DND-41 (cell line): ENCODE measurements at regions not wholly inside any gene's neighbourhood (a gene's known extent, or its start where the extent isn't known, plus 50 kb on each side); places are given as distances from the start of the nearest gene placed in this dataset.

Source experiments
- ATAC-seq: fragments of 200-7000 bp; cut with Tn5 transposase; 3 replicates; pipeline ENCODE4 v1.9.1; 2021; ENCODE audit warnings: low read depth; ENCODE audit not compliant: insufficient read depth
- DNase-seq: peaks from one replicate; pipeline ENCODE4 v3.0.0-alpha.2; 2020
- H2AFZ ChIP-seq: 2 replicates; pipeline ENCODE4 v1.6.0; 2012; ENCODE audit warnings: low read depth, low read length
- H3K27ac ChIP-seq: 2 replicates; pipeline ENCODE4 v1.5.1; 2012; ENCODE audit warnings: low read length, inconsistent platforms
- H3K27me3 ChIP-seq: fragments of 200-600 bp; sonication (generic); 2 replicates; pipeline ENCODE4 v1.6.0; 2012; ENCODE audit warnings: low read length, mild to moderate bottlenecking, inconsistent platforms; ENCODE audit not compliant: insufficient read depth, poor library complexity
- H3K36me3 ChIP-seq: 2 replicates; pipeline ENCODE4 v1.5.1; 2012; ENCODE audit warnings: low read length, inconsistent platforms; ENCODE audit not compliant: insufficient read depth
- H3K4me1 ChIP-seq: 2 replicates; pipeline ENCODE4 v1.5.1; 2012; ENCODE audit warnings: mild to moderate bottlenecking, low read length; ENCODE audit not compliant: insufficient read depth
- H3K4me2 ChIP-seq: 2 replicates; pipeline ENCODE4 v1.6.0; 2012; ENCODE audit warnings: mild to moderate bottlenecking, moderate library complexity, low read length, inconsistent platforms; ENCODE audit not compliant: insufficient read depth
- H3K4me3 ChIP-seq, 2 experiments: fragments of 200-600 bp in 1 of 2; shearing (Covaris generic) in 1 of 2; 2 replicates each; pipeline ENCODE4 v1.5.1; 2012 to 2016; ENCODE audit warnings: inconsistent platforms in 2 of 2, low read length in 2 of 2, mild to moderate bottlenecking in 2 of 2, low read depth in 1 of 2, moderate library complexity in 1 of 2
- H3K79me2 ChIP-seq: 2 replicates; pipeline ENCODE4 v1.6.0; 2012; ENCODE audit warnings: low read length, inconsistent platforms; ENCODE audit not compliant: insufficient read depth
- H3K9ac ChIP-seq: 2 replicates; pipeline ENCODE4 v1.6.0; 2012; ENCODE audit warnings: low read depth, mild to moderate bottlenecking, inconsistent platforms, low read length, moderate library complexity
- H3K9me3 ChIP-seq: 2 replicates; pipeline ENCODE4 v1.5.1; 2012; ENCODE audit warnings: low read length, moderate library complexity, mild to moderate bottlenecking, inconsistent platforms; ENCODE audit not compliant: insufficient read depth, severe bottlenecking
- H4K20me1 ChIP-seq: 2 replicates; pipeline ENCODE4 v1.6.0; 2012; ENCODE audit warnings: low read length; ENCODE audit not compliant: insufficient read depth
- EZH2 ChIP-seq: IDR thresholded peaks from 3 replicates; pipeline ENCODE4 v1.6.1; 2012; ENCODE audit warnings: borderline replicate concordance, low read depth, mild to moderate bottlenecking, moderate library complexity, low read length, inconsistent platforms; ENCODE audit not compliant: severe bottlenecking
- TF ChIP-seq, protein P1 (sequence below): IDR thresholded peaks from 2 replicates; pipeline ENCODE4 v1.5.1; 2012; ENCODE audit warnings: borderline replicate concordance, low read length, moderate library complexity, mild to moderate bottlenecking; ENCODE audit not compliant: poor library complexity, severe bottlenecking; ENCODE audit errors: extremely low read depth

DNA sequence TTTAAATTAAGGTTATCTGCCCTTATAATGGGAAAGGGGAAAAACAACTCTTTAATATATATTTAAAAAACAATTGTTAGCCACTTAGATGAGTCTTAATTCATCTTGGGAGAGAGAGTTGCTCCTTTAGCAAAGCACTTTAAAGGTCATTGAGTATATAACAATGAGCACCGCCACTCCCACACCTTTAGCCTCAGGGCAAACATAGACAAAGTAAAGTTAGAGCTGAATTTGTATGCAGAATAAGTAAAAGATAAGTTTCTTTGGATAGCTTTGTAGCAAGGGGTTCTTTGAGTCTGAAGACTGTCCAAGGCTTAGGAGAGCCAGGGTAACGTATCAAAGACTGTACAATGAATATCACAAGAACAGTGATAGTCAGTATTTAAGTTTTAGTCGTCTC is 728.8 kb upstream of the LMO3 start:
- H3K4me2 ChIP-seq = no peak overlapping the region
- no peaks in the 10 kb centered on the region for H3K36me3 ChIP-seq
- no peaks in the 10 kb centered on the region for H4K20me1 ChIP-seq
- no peak overlapping the region for H3K27ac ChIP-seq
- H2AFZ ChIP-seq = no peak overlapping the region
- H3K4me1 ChIP-seq = no peaks in the 10 kb centered on the region
- H3K9me3 ChIP-seq = no peaks in the 10 kb centered on the region
- DNase-seq = no peak
- no peak for ATAC-seq
- no peaks in the 10 kb centered on the region for H3K27me3 ChIP-seq
- H3K79me2 ChIP-seq = no peaks in the 10 kb centered on the region
- H3K9ac ChIP-seq = no peak overlapping the region
- no peak overlapping the region for H3K4me3 ChIP-seq
- TF ChIP-seq EZH2 = no peak
- TF ChIP-seq, protein P1, sequence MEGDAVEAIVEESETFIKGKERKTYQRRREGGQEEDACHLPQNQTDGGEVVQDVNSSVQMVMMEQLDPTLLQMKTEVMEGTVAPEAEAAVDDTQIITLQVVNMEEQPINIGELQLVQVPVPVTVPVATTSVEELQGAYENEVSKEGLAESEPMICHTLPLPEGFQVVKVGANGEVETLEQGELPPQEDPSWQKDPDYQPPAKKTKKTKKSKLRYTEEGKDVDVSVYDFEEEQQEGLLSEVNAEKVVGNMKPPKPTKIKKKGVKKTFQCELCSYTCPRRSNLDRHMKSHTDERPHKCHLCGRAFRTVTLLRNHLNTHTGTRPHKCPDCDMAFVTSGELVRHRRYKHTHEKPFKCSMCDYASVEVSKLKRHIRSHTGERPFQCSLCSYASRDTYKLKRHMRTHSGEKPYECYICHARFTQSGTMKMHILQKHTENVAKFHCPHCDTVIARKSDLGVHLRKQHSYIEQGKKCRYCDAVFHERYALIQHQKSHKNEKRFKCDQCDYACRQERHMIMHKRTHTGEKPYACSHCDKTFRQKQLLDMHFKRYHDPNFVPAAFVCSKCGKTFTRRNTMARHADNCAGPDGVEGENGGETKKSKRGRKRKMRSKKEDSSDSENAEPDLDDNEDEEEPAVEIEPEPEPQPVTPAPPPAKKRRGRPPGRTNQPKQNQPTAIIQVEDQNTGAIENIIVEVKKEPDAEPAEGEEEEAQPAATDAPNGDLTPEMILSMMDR = no peak

DNA sequence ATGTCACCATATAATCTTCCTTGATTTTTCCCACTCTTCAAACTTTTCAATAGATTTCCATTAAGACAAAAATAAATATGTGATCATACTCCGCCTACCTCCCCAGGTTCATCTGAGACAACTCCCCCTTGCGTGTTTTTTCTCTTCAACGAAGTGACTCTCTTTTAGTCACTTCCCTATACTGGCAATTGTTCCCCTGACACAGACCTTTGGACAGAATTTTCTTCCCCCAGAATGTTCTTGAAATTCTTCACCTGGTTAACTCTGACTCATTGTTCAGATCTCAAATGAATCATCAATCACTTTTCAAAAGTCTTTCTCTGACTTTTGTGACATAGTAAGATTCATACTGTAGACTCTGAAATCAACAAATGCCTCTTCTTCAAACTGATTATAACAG is 727.3 kb upstream of the LMO3 start:
- DNase-seq (no peak), ATAC-seq (no peak)
- H3K27me3 ChIP-seq = no peaks in the 10 kb centered on the region
- no peaks in the 10 kb centered on the region for H3K4me1 ChIP-seq
- no peak overlapping the region for H2AFZ ChIP-seq
- H3K27ac ChIP-seq = no peak overlapping the region
- TF ChIP-seq, protein P1 = no peak
- no peak for TF ChIP-seq EZH2
- H3K79me2 ChIP-seq = no peaks in the 10 kb centered on the region
- H3K4me2 ChIP-seq = no peak overlapping the region
- no peaks in the 10 kb centered on the region for H4K20me1 ChIP-seq
- H3K4me3 ChIP-seq = no peak overlapping the region
- no peaks in the 10 kb centered on the region for H3K9me3 ChIP-seq
- H3K9ac ChIP-seq = no peak overlapping the region
- no peaks in the 10 kb centered on the region for H3K36me3 ChIP-seq

DNA sequence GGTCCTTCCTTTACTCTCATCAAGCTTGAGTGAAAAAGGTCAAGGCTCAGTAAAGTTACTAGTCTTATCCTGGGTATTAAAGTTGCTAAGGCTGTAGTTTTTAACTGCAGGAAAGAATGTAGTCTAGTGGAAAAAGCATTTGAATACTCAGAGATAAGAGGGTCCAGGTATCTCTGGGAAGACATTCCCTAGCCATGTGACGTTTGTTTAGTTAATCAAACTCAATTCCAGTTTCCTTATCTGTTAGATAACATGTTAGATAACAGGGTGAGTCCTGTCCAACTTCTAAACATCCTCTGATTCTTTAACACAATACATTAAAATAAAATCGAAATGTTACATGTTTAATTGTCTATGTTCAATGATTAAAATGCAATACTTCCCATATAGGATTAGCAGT is 720.7 kb upstream of the LMO3 start:
- H3K4me2 ChIP-seq = no peak overlapping the region
- no peak for ATAC-seq
- no peak overlapping the region for H3K27ac ChIP-seq
- H3K79me2 ChIP-seq = no peaks in the 10 kb centered on the region
- H2AFZ ChIP-seq = no peak overlapping the region
- no peaks in the 10 kb centered on the region for H3K9me3 ChIP-seq
- H3K4me1 ChIP-seq = no peaks in the 10 kb centered on the region
- DNase-seq = no peak
- H3K27me3 ChIP-seq = no peaks in the 10 kb centered on the region
- H3K9ac ChIP-seq = no peak overlapping the region
- no peaks in the 10 kb centered on the region for H4K20me1 ChIP-seq
- no peaks in the 10 kb centered on the region for H3K36me3 ChIP-seq
- TF ChIP-seq EZH2 = no peak
- TF ChIP-seq, protein P1 = no peak
- H3K4me3 ChIP-seq = no peak overlapping the region

DNA sequence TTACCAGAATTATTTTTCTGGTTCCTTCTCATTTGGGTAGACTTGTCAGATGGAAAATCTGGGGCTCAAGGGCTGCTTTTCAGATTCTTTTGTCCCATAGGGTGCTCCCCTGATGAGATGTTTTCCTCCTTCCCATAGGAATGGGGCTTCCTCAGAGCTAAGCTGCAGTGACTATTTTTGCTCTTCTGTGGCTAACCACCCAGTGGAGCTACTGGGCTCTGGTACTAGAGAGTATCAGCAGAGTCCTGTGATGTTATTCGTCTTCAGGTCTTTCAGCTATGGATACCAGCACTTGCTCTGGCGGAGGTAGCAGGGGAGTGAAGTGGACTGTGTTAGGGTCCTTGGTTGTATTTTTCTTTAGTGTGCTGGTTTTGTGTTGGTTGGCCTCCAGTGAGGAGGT is 716.1 kb upstream of the LMO3 start:
- H3K36me3 ChIP-seq = no peaks in the 10 kb centered on the region
- no peak for DNase-seq
- H3K4me1 ChIP-seq = no peaks in the 10 kb centered on the region
- no peak for TF ChIP-seq EZH2
- TF ChIP-seq, protein P1 = no peak
- H3K4me2 ChIP-seq = no peak overlapping the region
- H3K9ac ChIP-seq = no peak overlapping the region
- no peaks in the 10 kb centered on the region for H3K9me3 ChIP-seq
- ATAC-seq = no peak
- no peak overlapping the region for H3K4me3 ChIP-seq
- H4K20me1 ChIP-seq = no peaks in the 10 kb centered on the region
- no peaks in the 10 kb centered on the region for H3K79me2 ChIP-seq
- H3K27me3 ChIP-seq = no peaks in the 10 kb centered on the region
- H2AFZ ChIP-seq = no peak overlapping the region
- no peak overlapping the region for H3K27ac ChIP-seq
